Fibroblast of lung (primary cell): ENCODE measurements at regions not wholly inside any gene's neighbourhood (a gene's known extent, or its start where the extent isn't known, plus 50 kb on each side); places are given as distances from the start of the nearest gene placed in this dataset.

Source experiments
- EZH2 ChIP-seq: IDR thresholded peaks from 2 replicates; pipeline ENCODE4 v1.5.1; 2012; ENCODE audit warnings: low read length, control low read depth, mild to moderate bottlenecking; ENCODE audit errors: missing control alignments
- TF ChIP-seq, protein P1 (sequence below), 2 donors: IDR thresholded peaks in 1 of 2; conservative IDR thresholded peaks in 1 of 2; 1 replicate in 1 of 2; 2 replicates in 1 of 2; pipeline ENCODE4 v1.5.1; 2011 to 2012; ENCODE audit warnings: low read length in 2 of 2, control low read depth in 1 of 2, inconsistent platforms in 1 of 2, low read depth in 1 of 2, mild to moderate bottlenecking in 1 of 2

DNA sequence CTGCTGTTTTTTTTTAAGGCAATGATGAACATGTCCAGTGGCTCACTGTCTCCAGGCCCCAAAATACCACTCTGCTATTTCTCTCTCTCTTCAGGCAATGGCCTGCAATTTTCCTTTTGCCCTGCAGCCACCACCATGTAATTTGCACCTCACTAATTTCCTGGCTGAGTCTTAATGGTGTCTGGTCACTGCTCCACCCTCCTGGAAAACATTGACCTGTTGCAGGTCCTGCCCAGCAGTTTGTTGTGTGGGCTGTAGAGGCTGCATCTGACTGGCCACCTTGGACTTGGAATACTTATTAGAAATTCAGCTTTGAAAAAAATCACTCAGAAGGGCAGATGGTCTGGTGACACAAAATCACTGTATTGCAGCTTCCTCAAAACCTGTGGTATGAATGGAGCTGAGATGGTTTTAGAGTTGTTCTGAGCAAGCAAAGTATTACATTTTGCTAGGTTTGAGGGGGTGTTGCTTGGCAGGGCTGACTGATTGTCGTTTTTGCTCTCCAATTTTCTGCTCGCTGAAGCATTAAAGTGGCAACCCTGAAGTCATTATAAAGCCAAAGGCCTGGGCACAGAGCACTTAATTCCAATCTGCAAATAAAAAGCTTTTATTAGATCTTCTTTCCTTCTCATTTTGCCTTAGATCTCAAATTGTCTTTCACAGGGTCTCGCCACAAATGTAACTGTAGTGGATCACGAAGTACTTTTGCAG, 134.8 kb downstream of the TMEM174 start:
- TF ChIP-seq, protein P1, sequence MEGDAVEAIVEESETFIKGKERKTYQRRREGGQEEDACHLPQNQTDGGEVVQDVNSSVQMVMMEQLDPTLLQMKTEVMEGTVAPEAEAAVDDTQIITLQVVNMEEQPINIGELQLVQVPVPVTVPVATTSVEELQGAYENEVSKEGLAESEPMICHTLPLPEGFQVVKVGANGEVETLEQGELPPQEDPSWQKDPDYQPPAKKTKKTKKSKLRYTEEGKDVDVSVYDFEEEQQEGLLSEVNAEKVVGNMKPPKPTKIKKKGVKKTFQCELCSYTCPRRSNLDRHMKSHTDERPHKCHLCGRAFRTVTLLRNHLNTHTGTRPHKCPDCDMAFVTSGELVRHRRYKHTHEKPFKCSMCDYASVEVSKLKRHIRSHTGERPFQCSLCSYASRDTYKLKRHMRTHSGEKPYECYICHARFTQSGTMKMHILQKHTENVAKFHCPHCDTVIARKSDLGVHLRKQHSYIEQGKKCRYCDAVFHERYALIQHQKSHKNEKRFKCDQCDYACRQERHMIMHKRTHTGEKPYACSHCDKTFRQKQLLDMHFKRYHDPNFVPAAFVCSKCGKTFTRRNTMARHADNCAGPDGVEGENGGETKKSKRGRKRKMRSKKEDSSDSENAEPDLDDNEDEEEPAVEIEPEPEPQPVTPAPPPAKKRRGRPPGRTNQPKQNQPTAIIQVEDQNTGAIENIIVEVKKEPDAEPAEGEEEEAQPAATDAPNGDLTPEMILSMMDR (conservative IDR thresholded peaks at IDR 0.05 in 1 of 2, IDR thresholded peaks at IDR 0.05 in 1 of 2; ENCODE audit: low read depth in 1 of 2, low read length in 2 of 2) = no peak
- no peak for TF ChIP-seq EZH2
